Dendritic cell treated with granulocyte-macrophage colony-stimulating factor and Interleukin-4, amounts not matched to agents 40 ng/mL and 50 ng/mL, for 4 days (primary cell): ENCODE measurements at regions not wholly inside any gene's neighbourhood (a gene's known extent, or its start where the extent isn't known, plus 50 kb on each side); places are given as distances from the start of the nearest gene placed in this dataset.

Experiments used
- H3K27ac Mint-ChIP-seq: one replicate; pipeline ENCODE4 v1.8.0; 2022; ENCODE audit warnings: mild to moderate bottlenecking, mixed read lengths
- H3K27me3 Mint-ChIP-seq: one replicate; pipeline ENCODE4 v1.8.0; 2022; ENCODE audit warnings: mild to moderate bottlenecking, mixed read lengths
- H3K36me3 Mint-ChIP-seq: one replicate; pipeline ENCODE4 v1.8.0; 2022; ENCODE audit warnings: low read depth, mixed read lengths
- H3K4me1 Mint-ChIP-seq: one replicate; pipeline ENCODE4 v1.8.0; 2022; ENCODE audit warnings: low read depth, mixed read lengths
- H3K4me3 Mint-ChIP-seq: one replicate; pipeline ENCODE4 v1.8.0; 2022; ENCODE audit warnings: mild to moderate bottlenecking, moderate library complexity, mixed read lengths
- H3K9me3 Mint-ChIP-seq: one replicate; pipeline ENCODE4 v1.8.0; 2022; ENCODE audit warnings: mixed read lengths
- intact Hi-C: fragments of 100-400 bp; cut with micrococcal nuclease; formaldehyde crosslinking; loops from one replicate; pipeline ENCODE4 v1.15.0; 2022

GRCh38 chr6:149181304-149181703 lies 136.2 kb upstream of the TAB2 start:
- Mint-ChIP-seq H3K4me1 (peaks cover 21% of the 10 kb centered on the region), H3K4me3 (no peak overlapping the region), H3K27me3 (no peaks in the 10 kb centered on the region), H3K9me3 (peaks cover 6% of the 10 kb centered on the region), H3K27ac (no peak overlapping the region), H3K36me3 (no peaks in the 10 kb centered on the region)
- intact Hi-C loops: no loop called here

- Mint-ChIP-seq H3K9me3 (peaks cover 6% of the 10 kb centered on the region), H3K4me3 (peak overlapping the region; percentile 6), H3K4me1 (peaks cover 21% of the 10 kb centered on the region), H3K27me3 (no peaks in the 10 kb centered on the region), H3K27ac (peak overlapping the region; percentile 73), H3K36me3 (no peaks in the 10 kb centered on the region)
- intact Hi-C loops: no loop called here
These were observed 135.2 kb upstream of the TAB2 start for GRCh38 chr6:149182262-149182661.

- H3K27ac Mint-ChIP-seq: no peak overlapping the region
- H3K4me3 Mint-ChIP-seq: no peak overlapping the region
- intact Hi-C loops: no loop called here
These were observed 133.0 kb upstream of the TAB2 start for GRCh38 chr6:149184523-149184922.

GRCh38 chr6:149185799-149186357 lies 131.6 kb upstream of the TAB2 start:
- peaks cover 7% of the 10 kb centered on the region for H3K4me1 Mint-ChIP-seq
- no peak overlapping the region for H3K4me3 Mint-ChIP-seq
- H3K27ac Mint-ChIP-seq: no peak overlapping the region
- intact Hi-C loops: no loop called here
- peaks cover 9% of the 10 kb centered on the region for H3K9me3 Mint-ChIP-seq
- no peaks in the 10 kb centered on the region for H3K36me3 Mint-ChIP-seq
- no peaks in the 10 kb centered on the region for H3K27me3 Mint-ChIP-seq

More at GRCh38 chr6:149184523-149184922, 133.0 kb upstream of the TAB2 start:
- Mint-ChIP-seq H3K27me3 (no peaks in the 10 kb centered on the region), H3K9me3 (peaks cover 9% of the 10 kb centered on the region), H3K36me3 (no peaks in the 10 kb centered on the region), H3K4me1 (peaks cover 7% of the 10 kb centered on the region)

- Mint-ChIP-seq H3K4me1 (peaks cover 7% of the 10 kb centered on the region), H3K4me3 (no peak overlapping the region), H3K27me3 (no peaks in the 10 kb centered on the region), H3K9me3 (peaks cover 9% of the 10 kb centered on the region), H3K36me3 (no peaks in the 10 kb centered on the region), H3K27ac (no peak overlapping the region)
- intact Hi-C loops: no loop called here
These were observed 130.6 kb upstream of the TAB2 start for GRCh38 chr6:149186873-149187272.

- Mint-ChIP-seq H3K4me1 (no peaks in the 10 kb centered on the region), H3K4me3 (no peak overlapping the region), H3K27me3 (no peaks in the 10 kb centered on the region), H3K27ac (no peak overlapping the region), H3K36me3 (no peaks in the 10 kb centered on the region), H3K9me3 (peaks cover 9% of the 10 kb centered on the region)
- intact Hi-C loops: loop anchor here (5.0 kb wide), 1 partner anchor 242 kb away; no protein-coding TSS in a partner anchor
These were observed 127.2 kb upstream of the TAB2 start for GRCh38 chr6:149190224-149190831.

- Mint-ChIP-seq H3K9me3 (peaks cover 8% of the 10 kb centered on the region), H3K4me3 (no peak overlapping the region), H3K27me3 (no peaks in the 10 kb centered on the region), H3K4me1 (no peaks in the 10 kb centered on the region), H3K36me3 (no peaks in the 10 kb centered on the region), H3K27ac (no peak overlapping the region)
- intact Hi-C loops: loop anchor here (5.0 kb wide), 1 partner anchor 237 kb away; no protein-coding TSS in a partner anchor
These were observed 122.5 kb upstream of the TAB2 start for GRCh38 chr6:149194820-149195558.

GRCh38 chr6:149196091-149196490 lies 121.4 kb upstream of the TAB2 start:
- Mint-ChIP-seq H3K27me3 (no peaks in the 10 kb centered on the region), H3K9me3 (peaks cover 8% of the 10 kb centered on the region), H3K4me1 (peaks cover 9% of the 10 kb centered on the region), H3K27ac (no peak overlapping the region), H3K4me3 (no peak overlapping the region), H3K36me3 (no peaks in the 10 kb centered on the region)
- intact Hi-C loops: no loop called here

- intact Hi-C loops: no loop called here
- Mint-ChIP-seq H3K36me3 (no peaks in the 10 kb centered on the region), H3K9me3 (peaks cover 8% of the 10 kb centered on the region), H3K27ac (no peak overlapping the region), H3K4me1 (peaks cover 19% of the 10 kb centered on the region), H3K27me3 (no peaks in the 10 kb centered on the region), H3K4me3 (no peak overlapping the region)
These were observed 120.0 kb upstream of the TAB2 start for GRCh38 chr6:149197482-149197881.

GRCh38 chr6:149198265-149198664 lies 119.2 kb upstream of the TAB2 start:
- Mint-ChIP-seq H3K36me3 (no peaks in the 10 kb centered on the region), H3K9me3 (peaks cover 8% of the 10 kb centered on the region), H3K4me1 (peaks cover 27% of the 10 kb centered on the region), H3K4me3 (no peak overlapping the region), H3K27ac (no peak overlapping the region), H3K27me3 (no peaks in the 10 kb centered on the region)
- intact Hi-C loops: no loop called here

GRCh38 chr6:149200282-149200945 lies 117.1 kb upstream of the TAB2 start:
- peaks cover 31% of the 10 kb centered on the region for H3K4me1 Mint-ChIP-seq
- no peaks in the 10 kb centered on the region for H3K27me3 Mint-ChIP-seq
- no peak overlapping the region for H3K4me3 Mint-ChIP-seq
- no peaks in the 10 kb centered on the region for H3K36me3 Mint-ChIP-seq
- H3K9me3 Mint-ChIP-seq: peaks cover 8% of the 10 kb centered on the region
- H3K27ac Mint-ChIP-seq: no peak overlapping the region
- intact Hi-C loops: no loop called here

- intact Hi-C loops: no loop called here
- Mint-ChIP-seq H3K4me1 (peaks cover 31% of the 10 kb centered on the region), H3K27me3 (no peaks in the 10 kb centered on the region), H3K27ac (peak overlapping the region; percentile 4), H3K4me3 (no peak overlapping the region), H3K36me3 (no peaks in the 10 kb centered on the region), H3K9me3 (peaks cover 8% of the 10 kb centered on the region)
These were observed 116.3 kb upstream of the TAB2 start for GRCh38 chr6:149201068-149201655.

- no peaks in the 10 kb centered on the region for H3K36me3 Mint-ChIP-seq
- peaks cover 8% of the 10 kb centered on the region for H3K9me3 Mint-ChIP-seq
- no peak overlapping the region for H3K4me3 Mint-ChIP-seq
- intact Hi-C loops: no loop called here
- peaks cover 31% of the 10 kb centered on the region for H3K4me1 Mint-ChIP-seq
- H3K27me3 Mint-ChIP-seq: no peaks in the 10 kb centered on the region
- H3K27ac Mint-ChIP-seq: peak overlapping the region; percentile 56
These were observed 115.4 kb upstream of the TAB2 start for GRCh38 chr6:149202100-149202499.

- no peak overlapping the region for H3K4me3 Mint-ChIP-seq
- peak overlapping the region; percentile 56 for H3K27ac Mint-ChIP-seq
- no peaks in the 10 kb centered on the region for H3K36me3 Mint-ChIP-seq
- H3K9me3 Mint-ChIP-seq: peaks cover 8% of the 10 kb centered on the region
- intact Hi-C loops: no loop called here
- peaks cover 31% of the 10 kb centered on the region for H3K4me1 Mint-ChIP-seq
- H3K27me3 Mint-ChIP-seq: no peaks in the 10 kb centered on the region
These were observed 114.6 kb upstream of the TAB2 start for GRCh38 chr6:149202952-149203351.
